HUES64 (cell line): ENCODE measurements at regions not wholly inside any gene's neighbourhood (a gene's known extent, or its start where the extent isn't known, plus 50 kb on each side); places are given as distances from the start of the nearest gene placed in this dataset.

ENCODE experiments used
- H3K27ac ChIP-seq: 2 replicates; pipeline ENCODE4 v1.7.0; 2013; ENCODE audit warnings: low read depth, low read length, inconsistent platforms
- H3K27me3 ChIP-seq: 2 replicates; pipeline ENCODE4 v1.6.1; 2013; ENCODE audit warnings: mild to moderate bottlenecking, low read length; ENCODE audit not compliant: insufficient read depth
- H3K36me3 ChIP-seq: 2 replicates; pipeline ENCODE4 v1.6.1; 2013; ENCODE audit warnings: mild to moderate bottlenecking, low read length; ENCODE audit not compliant: insufficient read depth
- H3K4me1 ChIP-seq: 2 replicates; pipeline ENCODE4 v1.6.1; 2013; ENCODE audit warnings: mild to moderate bottlenecking, low read length, moderate library complexity; ENCODE audit not compliant: insufficient read depth
- H3K4me3 ChIP-seq: 2 replicates; pipeline ENCODE4 v1.5.1; 2013; ENCODE audit warnings: mild to moderate bottlenecking, low read length, moderate library complexity
- H3K9ac ChIP-seq: 2 replicates; pipeline ENCODE4 v1.6.1; 2013; ENCODE audit warnings: mild to moderate bottlenecking, low read depth, low read length
- H3K9me3 ChIP-seq: 2 replicates; pipeline ENCODE4 v1.6.1; 2013; ENCODE audit warnings: low read depth, low read length; ENCODE audit not compliant: insufficient read depth
- WGBS: fragments of 150-250, 120-280 bp; methylation state at CpG from one replicate; pipeline ENCODE4 v1.1.7; 2013; ENCODE audit warnings: missing lambda C conversion rate; 5-methylcytosine and 5-hydroxymethylcytosine counted together

GRCh38 chrX:57204306-57204705 lies 67.1 kb upstream of the SPIN2A start:
- no peak overlapping the region for H3K9ac ChIP-seq
- no peaks in the 10 kb centered on the region for H3K27me3 ChIP-seq
- 100% methylated on average over 1 of the region's 1 CpG for WGBS
- H3K36me3 ChIP-seq: no peaks in the 10 kb centered on the region
- H3K4me1 ChIP-seq: no peaks in the 10 kb centered on the region
- no peak overlapping the region for H3K4me3 ChIP-seq
- no peaks in the 10 kb centered on the region for H3K9me3 ChIP-seq
- H3K27ac ChIP-seq: no peak overlapping the region

- no peak overlapping the region for H3K4me3 ChIP-seq
- no peaks in the 10 kb centered on the region for H3K27me3 ChIP-seq
- no peak overlapping the region for H3K27ac ChIP-seq
- H3K4me1 ChIP-seq: no peaks in the 10 kb centered on the region
- WGBS: 86% methylated on average over 1 of the region's 1 CpG
- no peaks in the 10 kb centered on the region for H3K36me3 ChIP-seq
- no peaks in the 10 kb centered on the region for H3K9me3 ChIP-seq
- no peak overlapping the region for H3K9ac ChIP-seq
Observed at GRCh38 chrX:57211906-57212305, 74.6 kb upstream of the FAAH2 start.

DNA sequence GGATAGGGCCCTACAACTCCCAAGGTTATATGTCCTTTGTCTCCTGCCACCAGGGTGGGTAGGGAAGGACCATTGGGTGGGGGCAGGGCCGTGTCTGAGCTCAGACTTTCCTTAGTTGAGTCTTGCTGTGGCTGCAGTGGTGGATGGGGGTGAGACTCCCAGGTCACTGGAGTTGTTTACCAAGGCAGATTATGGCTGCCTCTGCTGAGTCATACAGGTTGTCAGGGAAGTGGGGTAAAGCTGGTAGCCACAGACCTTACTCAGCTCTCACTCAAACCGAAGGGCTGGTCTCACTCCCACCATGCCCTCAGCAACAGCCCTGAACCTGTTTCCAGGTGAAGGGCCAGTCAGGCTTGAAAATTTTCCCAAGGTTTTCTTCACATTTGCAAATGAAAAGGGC lies 58.8 kb upstream of the FAAH2 start:
- Histone ChIP-seq H3K9me3 (no peaks in the 10 kb centered on the region), H3K4me1 (0 out of 2 replicates have a peak, but pooled peaks cover 7% of the 10 kb centered on the region), H3K27me3 (no peaks in the 10 kb centered on the region), H3K36me3 (no peaks in the 10 kb centered on the region; the same call in 1 of the 2 replicates), H3K4me3 (no peak overlapping the region), H3K9ac (no peak overlapping the region), H3K27ac (peak overlapping the region; percentile 30; the same call in 1 of the 2 replicates)
- 69% methylated on average over 2 of the region's 2 CpGs for WGBS

GRCh38 chrX:57232658-57233360 lies 53.7 kb upstream of the FAAH2 start:
- no peaks in the 10 kb centered on the region for H3K27me3 ChIP-seq

More at GRCh38 chrX:57232658-57233360, 53.7 kb upstream of the FAAH2 start:
- H3K4me3 ChIP-seq: no peak overlapping the region
- 100% methylated on average over 1 of the region's 3 CpGs for WGBS
- no peak overlapping the region for H3K27ac ChIP-seq
- H3K9ac ChIP-seq: no peak overlapping the region
- H3K4me1 ChIP-seq: 0 out of 2 replicates have a peak, but pooled peaks cover 7% of the 10 kb centered on the region
- H3K36me3 ChIP-seq: no peaks in the 10 kb centered on the region; the same call in 1 of the 2 replicates
- H3K9me3 ChIP-seq: no peaks in the 10 kb centered on the region
